ENCODE measurements at regions not wholly inside any gene's neighbourhood (a gene's known extent, or its start where the extent isn't known, plus 50 kb on each side); places are given as distances from the start of the nearest gene placed in this dataset.

DNA sequence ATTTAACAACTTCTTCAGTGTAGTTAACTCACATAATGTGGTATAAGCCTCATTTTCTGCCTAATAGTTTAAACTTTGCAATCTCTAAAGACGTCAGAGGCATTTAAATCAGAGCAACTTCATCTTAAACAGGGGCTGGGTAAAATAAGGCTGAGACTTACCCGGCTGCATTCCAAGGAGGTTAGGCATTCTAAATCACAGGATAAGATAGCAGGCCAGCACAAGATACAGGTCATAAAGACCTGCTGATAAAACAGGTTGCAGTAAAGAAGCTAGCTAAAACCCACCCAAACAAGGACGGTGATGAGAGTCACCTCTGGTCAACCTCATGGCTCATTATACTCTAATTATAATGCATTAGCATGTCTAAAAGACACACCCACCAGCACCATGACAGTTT is 115.6 kb upstream of the PKP2 start:
- H3K4me1 ChIP-seq (replicated peaks in 1 of 2), result no peaks in the 10 kb centered on the region
- no peaks in the 10 kb centered on the region for H3K27me3 ChIP-seq
- intact Hi-C loops (cut with DNase I), result no loop called here
- 18 to 35% (median 26%) methylated on average over 3 of the region's 3 CpGs for WGBS, 4 donors
- H3K9me3 ChIP-seq (replicated peaks in 1 of 3), result no peaks in the 10 kb centered on the region
- no peaks in the 10 kb centered on the region for H3K36me3 ChIP-seq (replicated peaks in 1 of 2)
- H3K4me3 ChIP-seq, result no peak overlapping the region
- TF ChIP-seq, protein P1, sequence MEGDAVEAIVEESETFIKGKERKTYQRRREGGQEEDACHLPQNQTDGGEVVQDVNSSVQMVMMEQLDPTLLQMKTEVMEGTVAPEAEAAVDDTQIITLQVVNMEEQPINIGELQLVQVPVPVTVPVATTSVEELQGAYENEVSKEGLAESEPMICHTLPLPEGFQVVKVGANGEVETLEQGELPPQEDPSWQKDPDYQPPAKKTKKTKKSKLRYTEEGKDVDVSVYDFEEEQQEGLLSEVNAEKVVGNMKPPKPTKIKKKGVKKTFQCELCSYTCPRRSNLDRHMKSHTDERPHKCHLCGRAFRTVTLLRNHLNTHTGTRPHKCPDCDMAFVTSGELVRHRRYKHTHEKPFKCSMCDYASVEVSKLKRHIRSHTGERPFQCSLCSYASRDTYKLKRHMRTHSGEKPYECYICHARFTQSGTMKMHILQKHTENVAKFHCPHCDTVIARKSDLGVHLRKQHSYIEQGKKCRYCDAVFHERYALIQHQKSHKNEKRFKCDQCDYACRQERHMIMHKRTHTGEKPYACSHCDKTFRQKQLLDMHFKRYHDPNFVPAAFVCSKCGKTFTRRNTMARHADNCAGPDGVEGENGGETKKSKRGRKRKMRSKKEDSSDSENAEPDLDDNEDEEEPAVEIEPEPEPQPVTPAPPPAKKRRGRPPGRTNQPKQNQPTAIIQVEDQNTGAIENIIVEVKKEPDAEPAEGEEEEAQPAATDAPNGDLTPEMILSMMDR (IDR thresholded peaks at IDR 0.05), result no peak
- TF ChIP-seq POLR2A (IDR thresholded peaks at IDR 0.05), result no peak
- no peak overlapping the region for H3K27ac ChIP-seq
- DNase-seq, result no peak

DNA sequence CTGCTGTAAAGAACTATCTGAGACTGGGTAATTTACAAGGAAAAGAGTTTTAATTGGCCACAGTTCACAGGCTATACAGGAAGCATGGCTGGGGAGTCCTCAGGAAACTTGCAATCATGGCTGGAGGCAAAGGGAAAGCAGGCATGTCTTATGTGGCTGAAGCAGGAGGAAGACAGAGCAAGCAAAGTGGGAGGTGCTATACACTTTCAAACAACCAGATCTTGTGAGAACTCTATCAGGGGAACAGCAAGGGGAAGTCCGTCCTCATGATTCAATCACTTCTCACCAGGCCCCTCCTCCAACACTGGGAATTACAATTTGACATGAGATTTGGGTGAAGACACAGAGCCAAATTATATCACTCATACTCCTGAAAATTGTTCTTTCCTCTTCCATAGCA is 109.5 kb upstream of the PKP2 start:
- H3K4me1 ChIP-seq (replicated peaks in 1 of 2), result no peaks in the 10 kb centered on the region
- TF ChIP-seq POLR2A (IDR thresholded peaks at IDR 0.05), result no peak
- TF ChIP-seq, protein P1 (IDR thresholded peaks at IDR 0.05), result no peak
- no peaks in the 10 kb centered on the region for H3K36me3 ChIP-seq (replicated peaks in 1 of 2)
- H3K27ac ChIP-seq, result no peak overlapping the region
- H3K27me3 ChIP-seq, result no peaks in the 10 kb centered on the region
- H3K4me3 ChIP-seq, result no peak overlapping the region
- intact Hi-C loops (cut with DNase I), result no loop called here
- DNase-seq, result no peak
- H3K9me3 ChIP-seq (replicated peaks in 1 of 3), result peaks cover 0 to 8% (median 0%) of the 10 kb centered on the region in 3 donors
- 54 to 83% (median 69%) methylated on average over 1 of the region's 1 CpG for WGBS, 4 donors

DNA sequence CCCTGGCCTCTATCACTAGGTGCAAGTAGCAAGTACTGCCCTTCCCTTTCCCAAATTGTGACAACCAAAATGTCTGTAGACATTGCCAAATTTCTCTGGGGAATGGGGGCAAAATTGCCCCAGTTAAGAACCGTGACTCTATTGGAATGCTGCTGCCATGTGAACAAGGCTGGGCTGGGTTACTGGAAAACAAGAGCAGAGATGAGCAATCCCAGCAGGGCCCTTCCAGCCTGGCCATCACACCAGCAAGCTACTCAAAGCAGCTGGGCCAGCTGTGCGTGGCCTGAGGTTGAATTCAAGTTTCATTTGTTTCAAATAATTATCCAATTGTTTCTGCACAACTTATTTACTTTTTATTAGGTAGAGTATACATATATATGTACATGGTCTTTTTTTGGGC is 103.4 kb upstream of the PKP2 start:
- WGBS, 4 donors, result 60 to 85% (median 71%) methylated on average over 2 of the region's 2 CpGs

DNA sequence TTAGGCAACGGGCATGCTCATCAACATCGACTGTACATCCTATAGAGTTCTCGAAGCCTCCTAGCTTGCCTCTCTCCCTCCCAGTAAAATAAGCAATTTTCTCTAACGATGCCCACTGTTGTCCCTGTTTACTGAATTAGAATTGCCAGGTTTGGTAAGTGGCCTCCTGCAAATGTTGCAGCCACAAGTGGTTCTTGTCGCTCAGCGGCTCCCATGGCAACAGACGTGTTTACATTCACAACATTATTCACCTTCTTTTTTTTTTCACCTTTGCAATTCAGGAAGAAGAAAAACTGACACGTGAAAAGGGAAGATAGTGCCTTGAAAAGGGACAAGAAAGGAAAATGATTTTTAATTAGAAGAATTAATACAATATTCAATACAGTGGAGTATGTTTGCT is 100.9 kb upstream of the PKP2 start:
- H3K36me3 ChIP-seq (replicated peaks in 1 of 2), result no peaks in the 10 kb centered on the region
- no peak overlapping the region for H3K4me3 ChIP-seq
- DNase-seq, result no peak
- H3K27me3 ChIP-seq, result no peaks in the 10 kb centered on the region
- no peaks in the 10 kb centered on the region for H3K4me1 ChIP-seq (replicated peaks in 1 of 2)
- no peak for TF ChIP-seq POLR2A (IDR thresholded peaks at IDR 0.05)
- TF ChIP-seq, protein P1 (IDR thresholded peaks at IDR 0.05), result no peak
- WGBS, 4 donors, result 61 to 69% (median 66%) methylated on average over 8 of the region's 8 CpGs
- H3K27ac ChIP-seq, result no peak overlapping the region
- no peaks in the 10 kb centered on the region for H3K9me3 ChIP-seq (replicated peaks in 1 of 3)
- intact Hi-C loops (cut with DNase I), result no loop called here

More for the DNA sequence above, 103.4 kb upstream of the PKP2 start:
- TF ChIP-seq, protein P1 (IDR thresholded peaks at IDR 0.05), result no peak
- no peak for TF ChIP-seq POLR2A (IDR thresholded peaks at IDR 0.05)
- Histone ChIP-seq H3K27ac (no peak overlapping the region), H3K27me3 (no peaks in the 10 kb centered on the region), H3K4me3 (no peak overlapping the region), H3K4me1 (replicated peaks in 1 of 2) (no peaks in the 10 kb centered on the region), H3K36me3 (replicated peaks in 1 of 2) (no peaks in the 10 kb centered on the region), H3K9me3 (replicated peaks in 1 of 3) (peaks cover 0 to 8% (median 0%) of the 10 kb centered on the region in 3 donors)
- no peak for DNase-seq
- intact Hi-C loops (cut with DNase I), result no loop called here

All from adrenal gland (tissue), 9 donors.